GM19455 (cell line): ENCODE measurements at regions not wholly inside any gene's neighbourhood (a gene's known extent, or its start where the extent isn't known, plus 50 kb on each side); places are given as distances from the start of the nearest gene placed in this dataset.

ENCODE experiments used
- ATAC-seq: cut with Tn5 transposase; IDR thresholded peaks from one replicate; pipeline ENCODE4 v1.9.1; 2021; ENCODE audit not compliant: unreplicated experiment

DNA sequence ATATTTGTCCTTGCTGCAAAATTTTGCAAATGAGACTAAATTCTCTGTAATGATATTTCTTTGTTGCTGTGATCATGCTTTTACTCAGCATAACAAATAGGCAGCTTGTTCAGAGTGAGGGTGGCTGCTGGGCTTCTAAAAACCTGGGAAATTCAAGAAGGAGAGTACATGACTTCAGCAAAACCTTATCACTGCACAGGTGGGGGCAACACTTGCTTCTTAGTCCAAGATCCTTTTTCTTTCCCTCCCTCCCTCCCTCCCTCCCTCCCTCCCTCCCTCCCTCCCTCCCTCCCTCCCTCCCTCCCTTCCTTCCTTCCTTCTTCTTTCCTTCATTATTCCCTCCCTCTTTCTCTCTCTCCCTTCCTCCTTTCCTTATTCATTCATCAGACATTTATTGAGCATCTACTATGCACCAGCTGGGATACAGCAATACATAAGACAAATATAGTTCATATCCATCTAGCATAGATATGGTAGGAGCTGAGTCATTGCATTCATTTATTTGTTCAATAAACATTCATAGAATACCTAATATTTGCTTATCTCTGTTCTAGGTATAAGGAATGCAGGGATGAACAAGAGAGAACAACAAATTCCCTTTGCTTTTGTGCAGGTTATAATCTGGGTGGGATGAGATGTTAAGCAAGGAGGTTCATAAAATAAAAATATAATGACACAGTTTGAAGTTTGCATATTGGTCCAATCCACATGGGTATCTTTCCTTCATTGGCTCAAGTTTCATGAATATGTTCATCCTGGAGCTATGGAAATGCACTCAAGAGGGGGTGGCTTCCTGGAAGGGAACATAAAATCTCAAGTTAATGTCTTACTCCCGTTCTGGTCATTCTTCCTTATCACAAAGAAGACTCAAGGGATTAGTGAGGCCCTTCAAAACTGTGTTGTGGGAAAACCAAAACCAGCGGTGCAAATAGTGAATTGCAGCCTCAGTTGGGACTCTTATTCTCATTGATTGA lies 210.7 kb downstream of the PDCD6IP start:
- ATAC-seq = no peak

DNA sequence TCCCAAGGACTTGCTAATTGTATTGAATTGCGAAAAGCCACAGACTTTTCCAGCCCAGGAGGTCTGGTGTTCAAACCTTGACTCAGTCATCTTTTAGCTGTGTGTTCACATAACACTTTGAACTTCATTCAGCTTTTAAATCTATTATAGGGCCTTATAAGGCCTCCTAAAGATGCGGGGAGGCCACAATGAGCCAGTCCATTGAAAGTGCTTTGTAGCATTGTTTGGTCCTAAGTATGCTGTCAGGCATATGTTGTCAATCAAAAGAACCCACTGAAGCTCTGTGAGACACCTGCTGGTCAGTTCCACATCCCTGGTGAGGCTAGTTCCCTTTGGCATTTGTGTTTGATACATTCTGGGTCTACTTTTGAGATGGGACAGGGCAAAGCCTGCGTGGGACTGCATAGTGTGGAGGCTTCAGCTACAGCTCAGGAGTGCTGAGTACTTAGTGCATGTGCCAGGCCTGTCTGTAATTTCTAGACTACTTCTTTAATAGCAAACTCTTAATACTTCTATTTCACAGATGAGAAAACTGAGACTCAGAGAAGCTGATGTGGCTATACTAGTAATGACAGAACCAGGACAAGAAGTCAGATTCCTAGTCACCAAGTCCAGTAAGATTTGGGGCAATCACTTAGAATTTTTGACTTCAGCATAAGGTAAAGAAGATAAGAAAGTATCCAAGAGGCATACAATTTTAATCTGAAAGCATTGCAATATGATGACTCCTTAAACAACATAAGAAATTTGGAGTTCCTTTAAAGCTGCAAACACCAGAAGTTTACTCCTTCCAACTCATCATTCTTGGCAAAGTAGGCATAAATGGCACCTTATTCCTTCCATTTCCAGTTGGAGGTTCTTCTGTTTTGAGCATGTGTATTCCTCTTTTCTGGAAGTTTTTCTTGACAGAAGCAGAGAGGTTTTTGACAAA lies 213.0 kb downstream of the PDCD6IP start:
- ATAC-seq = no peak

DNA sequence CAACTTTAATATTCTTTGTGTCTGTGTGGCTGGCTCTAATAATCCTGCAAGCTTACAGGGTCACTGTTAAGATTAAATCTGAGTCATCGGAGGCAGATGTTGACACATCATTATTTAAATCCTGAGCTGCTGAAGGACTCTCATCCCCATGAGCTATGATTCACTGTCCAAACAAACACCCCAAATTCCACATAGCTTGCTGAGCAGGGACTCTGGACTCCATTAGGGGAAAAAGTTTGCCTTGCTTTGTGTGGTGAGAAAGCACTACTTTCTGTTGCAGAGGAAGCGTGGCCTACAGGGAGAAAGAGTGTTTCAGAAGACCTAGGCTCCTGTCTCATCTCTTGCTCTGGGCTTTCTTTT lies 213.7 kb downstream of the PDCD6IP start:
- no peak for ATAC-seq

DNA sequence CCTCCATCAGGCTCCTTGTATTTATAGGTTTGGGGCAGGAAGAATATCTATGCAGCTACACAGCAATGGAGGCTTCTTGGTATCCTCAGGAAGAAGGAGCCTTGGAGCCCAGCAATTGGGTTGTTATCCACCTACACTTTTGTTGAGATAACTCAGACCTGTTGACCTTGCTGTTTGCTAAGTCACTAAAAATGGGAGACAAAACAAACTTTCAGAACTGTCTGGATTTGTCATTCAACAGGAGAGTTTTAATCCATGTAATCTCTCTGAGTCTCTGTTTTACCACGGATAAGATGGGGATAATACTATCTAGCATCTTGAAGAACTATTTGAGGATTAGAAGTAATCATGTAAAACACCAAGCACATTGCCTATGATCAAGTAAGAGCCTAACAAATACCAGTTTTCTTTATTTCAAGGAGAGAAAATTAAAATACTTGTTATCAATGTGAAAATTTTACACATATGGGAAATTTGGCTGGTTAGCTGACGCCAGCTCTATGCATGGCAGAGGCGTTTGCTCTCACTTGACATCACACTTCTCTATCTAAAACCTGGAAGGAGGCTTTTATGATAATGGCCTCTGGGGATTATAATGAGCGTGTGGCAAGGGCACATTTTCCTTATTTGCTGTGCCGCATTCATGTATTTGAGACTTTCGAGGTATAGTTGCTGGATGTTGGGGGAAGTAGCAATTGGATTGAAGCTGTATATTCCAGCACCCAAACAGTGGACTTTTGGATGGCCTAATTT lies 215.6 kb downstream of the PDCD6IP start:
- ATAC-seq = no peak

DNA sequence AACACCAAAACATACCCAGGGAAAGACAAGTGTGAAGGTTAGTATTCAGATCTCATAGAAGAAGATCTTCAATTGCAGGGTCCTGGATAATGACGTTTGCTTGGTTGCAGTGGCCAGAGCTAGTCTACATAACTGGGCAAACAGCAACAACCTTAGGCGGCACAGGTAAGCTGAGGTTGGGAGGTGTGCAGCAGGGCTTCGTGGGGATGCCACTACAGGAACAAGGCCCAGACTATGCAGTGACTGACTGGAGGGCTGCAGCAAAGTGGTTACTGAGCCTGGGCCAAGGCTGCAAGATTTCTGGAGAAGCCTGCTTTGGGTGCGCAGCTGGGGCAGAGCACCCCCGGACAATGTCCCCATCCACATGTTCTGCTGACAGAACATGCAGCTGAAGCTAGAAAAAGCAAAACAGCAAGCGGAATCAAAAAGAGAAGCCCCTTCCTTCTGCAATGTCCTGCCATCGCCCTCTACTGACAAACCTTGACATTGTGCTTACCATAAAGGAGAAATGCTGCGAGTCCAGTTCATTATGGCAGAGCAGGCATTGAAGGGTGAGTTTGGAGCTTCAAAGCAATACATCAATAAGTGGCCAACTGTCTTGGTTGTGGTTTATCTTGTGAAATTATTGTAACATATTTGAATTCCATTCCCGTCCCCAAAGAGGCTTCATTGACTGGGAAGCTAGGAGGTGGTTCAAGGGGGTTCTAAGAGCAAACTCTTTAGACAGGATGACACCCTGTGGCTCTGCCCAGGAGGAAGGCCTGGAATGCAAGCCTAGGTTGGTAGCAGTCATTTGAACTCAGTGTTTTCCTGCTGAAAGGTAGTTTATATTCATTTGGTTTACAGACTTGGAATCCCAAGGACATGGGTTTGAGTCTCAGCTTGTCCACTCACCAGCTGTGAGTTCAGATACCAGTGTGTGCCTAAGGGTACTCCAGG lies 217.0 kb downstream of the PDCD6IP start:
- ATAC-seq = no peak

DNA sequence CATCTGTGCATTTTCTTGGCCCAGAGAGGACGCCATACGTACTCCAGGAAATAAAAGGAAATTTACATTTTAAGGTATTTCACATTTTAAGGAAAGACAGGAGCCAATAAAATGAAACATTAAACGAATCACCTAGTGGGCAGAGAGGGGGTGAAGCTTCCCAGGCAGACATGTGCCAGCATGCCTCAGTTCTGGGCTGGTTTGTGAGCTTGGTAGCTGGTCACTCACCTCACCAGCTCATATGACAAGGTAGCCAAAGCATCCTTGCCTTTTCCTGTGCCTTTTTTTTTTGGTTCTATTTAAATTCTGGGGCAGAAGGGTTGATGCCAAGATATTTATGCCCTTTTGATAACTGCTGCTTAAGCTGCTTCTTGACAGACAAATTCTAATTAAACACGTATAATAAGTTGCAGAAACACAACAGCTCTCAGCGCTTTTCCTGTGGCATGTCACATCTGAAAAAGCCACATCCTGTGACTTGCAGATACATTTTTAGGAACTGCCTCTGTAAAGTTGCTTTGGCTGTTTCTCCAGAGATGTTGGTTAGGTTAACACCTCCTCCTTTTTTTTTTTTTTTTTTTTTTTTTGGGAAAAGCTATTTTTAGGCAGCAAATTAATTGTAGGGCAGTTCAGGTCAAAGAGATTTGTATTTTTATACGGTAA lies 218.6 kb downstream of the PDCD6IP start:
- ATAC-seq = no peak

DNA sequence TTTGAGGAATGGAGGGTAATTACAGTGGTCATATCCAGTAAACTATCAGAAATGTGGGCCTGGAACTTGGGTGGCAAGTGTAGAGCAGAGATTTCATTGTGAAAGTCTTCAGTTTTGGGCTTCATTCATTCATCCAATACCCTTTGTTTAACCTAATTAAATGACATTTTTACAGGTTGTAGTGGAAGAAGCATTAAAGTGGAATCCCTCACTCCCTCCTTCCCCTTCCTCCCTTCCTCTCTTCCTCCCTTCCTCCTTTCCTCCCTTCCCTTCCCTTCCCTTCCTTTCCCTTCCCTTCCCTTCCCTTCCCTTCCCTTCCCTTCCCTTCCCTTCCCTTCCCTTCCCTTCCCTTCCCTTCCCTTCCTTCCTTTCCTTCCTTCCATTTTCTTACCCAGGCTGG lies 219.3 kb downstream of the PDCD6IP start:
- no peak for ATAC-seq

DNA sequence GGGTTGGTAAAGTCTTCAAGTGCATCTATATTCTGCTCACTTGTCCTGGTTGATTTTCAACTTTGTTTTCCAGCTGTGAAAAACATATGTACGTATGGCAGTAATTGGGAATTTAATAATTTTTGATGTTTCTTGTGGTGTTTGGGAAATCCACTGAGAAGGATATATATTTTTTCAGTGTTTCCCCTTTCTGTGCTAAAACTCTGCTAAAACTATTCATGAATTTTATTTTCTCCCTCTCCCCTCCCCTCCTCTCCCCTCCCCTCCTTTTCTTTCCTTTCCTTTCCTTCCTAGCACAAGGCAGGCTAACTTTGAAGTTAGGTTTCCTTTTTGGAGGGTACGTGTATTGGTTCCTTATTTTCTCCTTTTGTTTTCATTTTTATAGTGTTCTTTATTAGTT lies 220.7 kb downstream of the PDCD6IP start:
- no peak for ATAC-seq

DNA sequence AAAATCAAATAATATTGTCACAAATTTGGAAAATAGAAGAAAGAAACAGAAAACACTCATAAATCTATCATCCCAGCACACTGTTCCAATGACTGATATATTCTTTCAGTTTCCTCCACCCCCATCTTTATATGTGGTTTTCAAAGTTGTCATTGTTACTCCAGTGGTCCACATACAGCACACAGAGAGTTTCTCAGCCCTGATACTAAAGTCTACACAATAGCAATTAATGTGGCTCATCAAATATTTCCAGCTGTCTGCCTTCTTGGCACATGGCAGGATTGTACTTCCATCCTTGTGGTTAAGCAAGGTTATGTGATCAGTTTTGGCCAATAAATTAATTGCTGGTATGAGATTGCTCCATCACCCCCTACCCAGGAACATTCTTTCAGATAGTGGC lies 221.7 kb downstream of the PDCD6IP start:
- no peak for ATAC-seq

DNA sequence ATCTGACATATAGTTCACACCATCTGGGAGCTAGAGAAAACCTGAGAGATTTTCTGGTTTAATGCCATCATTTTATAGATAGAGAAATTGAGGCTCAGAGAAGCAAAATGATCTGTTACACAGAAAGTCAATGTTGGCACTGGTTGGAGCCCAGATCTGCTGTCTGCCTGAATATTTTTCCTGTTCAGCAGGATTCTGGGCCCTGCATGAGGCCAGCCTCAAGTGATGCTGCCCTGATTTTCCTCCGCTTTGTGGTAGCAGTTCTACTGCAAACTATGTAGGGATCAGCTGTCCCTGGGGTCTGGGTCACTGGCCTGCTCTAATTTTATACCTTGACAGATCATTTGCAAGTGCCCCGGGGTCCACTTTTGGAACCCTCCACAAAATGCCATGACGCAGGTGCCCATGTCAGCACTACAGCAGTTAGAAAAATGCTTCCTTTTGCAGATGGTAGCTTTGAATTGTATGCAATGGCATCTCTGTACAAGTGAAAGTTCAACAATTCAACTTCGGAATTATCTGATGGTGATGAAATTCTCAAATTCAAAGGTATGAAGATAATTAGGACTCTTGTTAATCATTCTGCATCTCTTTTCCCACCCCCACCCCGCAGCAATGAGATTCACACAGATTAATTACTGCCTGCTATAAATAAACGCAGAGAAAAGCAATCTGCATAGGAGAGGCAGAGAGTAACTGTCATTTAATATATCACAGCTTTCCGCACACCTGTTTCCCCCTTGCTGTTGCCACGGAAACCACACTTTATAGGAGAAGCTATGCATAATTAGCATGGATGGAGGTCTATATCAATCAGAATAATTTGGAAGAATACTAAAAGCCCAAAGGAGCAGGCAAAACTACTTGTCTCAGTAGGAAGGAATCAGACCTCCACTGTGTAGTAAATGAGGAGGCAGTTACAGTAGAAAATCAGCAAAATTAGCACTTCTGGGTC lies 222.6 kb downstream of the PDCD6IP start:
- no peak for ATAC-seq

DNA sequence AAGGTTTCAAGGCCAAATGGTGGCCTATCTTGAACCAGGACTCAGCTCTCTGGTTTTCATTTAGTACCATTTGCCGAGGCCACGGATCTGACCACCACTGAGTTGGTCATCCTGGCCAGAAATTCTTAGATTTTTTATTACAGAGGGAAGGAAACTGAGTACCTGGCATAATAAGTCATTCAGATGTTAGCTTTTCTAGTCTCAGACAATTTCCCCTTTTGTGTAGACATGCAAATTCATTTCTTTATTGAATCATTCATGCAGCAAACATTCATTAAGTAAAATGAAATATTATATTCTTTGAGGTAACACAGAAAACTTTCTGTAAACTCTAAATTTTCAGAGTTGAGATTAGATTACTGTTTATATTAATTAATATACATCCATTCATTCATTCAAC lies 223.7 kb downstream of the PDCD6IP start:
- ATAC-seq = no peak

DNA sequence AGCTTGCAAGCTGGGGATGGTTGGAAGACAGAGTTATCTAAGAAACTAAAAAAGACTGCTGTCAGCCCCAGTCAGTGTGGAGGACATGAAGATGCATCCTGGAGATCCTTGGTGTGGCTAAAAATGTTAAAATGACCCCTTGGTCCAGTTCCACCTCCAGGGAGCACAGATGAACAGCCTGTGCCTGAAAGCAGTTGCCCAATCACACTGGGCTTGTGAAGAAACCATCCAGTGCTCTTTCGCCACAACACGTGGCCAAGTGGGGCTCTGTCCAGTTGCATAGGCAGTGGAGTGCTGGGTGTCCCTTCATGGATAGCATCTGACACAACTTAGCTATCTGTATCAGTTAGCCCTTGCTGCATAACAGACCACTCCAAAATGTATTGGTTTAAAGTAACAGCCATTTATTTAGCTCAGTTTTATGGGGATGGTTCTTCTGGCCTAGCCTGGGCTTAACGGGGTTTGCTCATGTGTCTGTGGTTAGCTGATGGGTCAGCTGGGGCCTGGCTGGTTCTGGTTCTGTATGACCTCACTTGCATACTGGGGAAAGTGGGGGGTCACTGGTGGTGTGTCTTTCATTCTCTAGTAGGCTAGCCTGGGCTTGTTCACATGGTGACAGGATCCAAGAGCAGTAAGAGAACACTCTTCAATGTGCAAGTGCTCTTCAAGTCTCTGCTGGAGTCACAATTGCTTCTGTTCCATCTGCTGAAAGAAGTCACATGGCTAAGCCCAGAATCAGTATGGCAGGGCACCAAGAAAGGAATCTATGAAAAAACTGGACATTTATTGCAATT lies 226.2 kb downstream of the PDCD6IP start:
- ATAC-seq = no peak

DNA sequence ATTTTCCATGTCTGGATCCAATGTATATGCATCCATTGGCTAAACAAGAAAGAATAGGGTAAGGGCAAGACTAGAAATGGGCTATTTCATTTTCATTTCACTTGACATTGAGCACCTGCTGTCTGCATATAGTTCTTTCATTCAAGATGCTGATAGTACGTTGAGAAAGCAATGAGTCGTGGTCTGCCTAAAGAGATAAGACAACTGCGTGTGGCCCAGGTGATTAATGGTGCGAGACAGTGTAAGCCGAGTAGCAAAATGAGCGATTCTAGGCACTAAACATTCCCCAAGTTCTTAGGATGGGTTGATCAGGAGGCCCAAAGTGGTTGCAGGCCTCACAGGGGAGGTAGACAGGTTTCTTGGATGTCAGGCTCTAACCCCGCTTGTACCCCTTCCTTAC lies 235.4 kb downstream of the PDCD6IP start:
- no peak for ATAC-seq

DNA sequence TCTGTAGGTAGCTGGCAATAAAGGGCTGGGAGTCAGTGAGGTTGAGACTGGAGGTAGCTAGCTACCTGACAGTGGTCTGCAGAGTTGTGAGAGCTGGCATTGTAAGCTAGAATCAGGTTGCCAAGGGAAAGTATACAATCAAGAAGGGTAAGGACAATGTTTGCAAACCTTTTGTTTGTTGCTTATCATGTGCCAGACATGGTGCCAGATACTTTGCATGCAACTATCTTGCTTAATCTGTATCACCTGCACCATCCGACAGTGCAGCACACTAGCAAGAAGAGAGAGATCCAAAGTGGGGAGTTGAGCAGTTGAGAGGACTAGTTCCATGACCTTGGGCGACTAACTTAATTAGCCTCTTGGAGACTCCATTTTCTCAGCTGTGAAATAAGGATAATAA lies 236.4 kb downstream of the PDCD6IP start:
- no peak for ATAC-seq

DNA sequence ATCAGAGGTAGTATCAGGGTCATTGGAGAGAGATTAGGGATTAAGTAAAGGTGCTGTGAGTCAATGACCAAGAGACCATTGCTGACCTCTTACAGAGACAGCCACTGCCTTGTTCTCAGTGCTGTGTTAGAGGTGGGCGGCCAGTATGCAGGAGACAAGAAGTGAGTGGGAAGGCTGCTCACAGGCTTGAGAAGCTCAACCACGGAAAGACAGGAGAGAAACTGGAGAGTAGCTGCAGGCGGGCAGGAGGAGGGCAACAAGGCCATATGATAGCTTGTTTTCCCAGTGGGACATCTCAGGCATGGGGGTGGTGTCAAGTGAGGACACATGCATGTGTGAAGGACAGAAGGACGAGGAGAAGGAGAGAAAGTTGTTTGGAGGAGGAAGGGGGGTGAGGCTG lies 237.3 kb downstream of the PDCD6IP start:
- no peak for ATAC-seq

DNA sequence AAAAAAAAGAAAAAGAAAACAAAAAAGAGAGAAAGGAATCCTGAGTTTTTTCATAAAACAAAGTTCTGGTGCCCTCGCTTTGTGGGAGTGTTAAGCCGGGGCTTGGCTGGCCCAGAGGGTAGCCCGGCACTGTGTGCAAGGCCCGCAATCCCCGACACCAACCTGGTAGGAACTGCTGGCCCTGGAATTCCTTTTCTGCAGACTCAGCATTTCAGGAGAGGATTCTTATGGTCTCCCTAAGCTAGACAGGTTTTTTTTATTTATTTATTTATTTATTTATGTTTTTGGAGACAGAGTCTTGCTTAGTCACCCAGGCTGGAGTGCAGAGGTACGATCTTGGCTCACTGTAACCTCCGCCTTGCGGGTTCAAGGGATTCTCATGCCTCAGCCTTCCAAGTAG lies 238.8 kb downstream of the PDCD6IP start:
- no peak for ATAC-seq

DNA sequence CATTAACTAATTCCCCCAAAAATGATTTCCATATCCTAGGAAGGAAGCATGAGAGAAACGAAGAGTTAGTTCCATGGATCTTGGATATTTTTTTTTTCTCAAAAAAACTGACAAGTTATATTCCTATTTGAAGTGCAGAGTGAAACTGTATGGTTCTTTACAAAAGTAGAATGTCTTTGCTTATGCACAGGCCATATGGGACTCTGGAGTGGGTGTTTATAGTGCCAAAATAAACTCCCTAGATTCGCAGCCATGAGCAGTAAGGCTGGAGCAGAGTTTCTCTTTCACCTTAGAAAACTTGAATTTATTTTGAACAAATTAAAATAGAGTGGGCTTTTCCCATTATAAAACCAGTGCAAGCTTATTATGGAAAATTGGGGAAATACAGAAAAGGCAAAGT lies 239.7 kb downstream of the PDCD6IP start:
- ATAC-seq = no peak

DNA sequence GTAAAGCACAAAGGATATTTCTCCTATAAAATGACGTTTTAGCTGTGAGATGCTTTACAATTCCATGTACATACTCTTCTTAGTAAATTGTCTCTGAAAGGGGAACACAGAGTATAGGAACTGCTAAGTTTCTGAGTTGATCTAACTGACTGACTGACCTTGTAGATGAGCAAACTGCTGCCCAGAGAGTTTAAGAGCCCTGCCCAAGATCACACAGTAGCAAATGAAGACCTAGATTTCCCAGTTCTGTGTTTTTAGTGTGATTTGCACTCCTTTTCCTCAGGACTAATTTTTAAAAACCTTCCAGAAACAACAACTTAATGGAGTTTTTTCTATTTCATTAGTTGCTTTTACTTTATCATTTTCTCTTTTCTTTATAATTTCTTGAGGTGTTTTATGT lies 247.7 kb downstream of the PDCD6IP start:
- no peak for ATAC-seq
